NCI-H2171 treated with DMSO at 0.1 percent for 48 hours (cell line): ENCODE measurements at regions not wholly inside any gene's neighbourhood (a gene's known extent, or its start where the extent isn't known, plus 50 kb on each side); places are given as distances from the start of the nearest gene placed in this dataset.
A peak's percentile ranks its signal among the peaks of the same experiment; 100 is the strongest.

Source experiments
- DNase-seq: peaks from one replicate; lab custom pipeline; 2025; lab: John Stamatoyannopoulos, UW

GRCh38 chr9:129489838-129490582, 130.9 kb downstream of the C9orf50 start:
- DNase-seq = peak; percentile 21

- DNase-seq = peak; percentile 80
Observed at GRCh38 chr9:129487658-129488483, 133.0 kb downstream of the C9orf50 start.

DNA sequence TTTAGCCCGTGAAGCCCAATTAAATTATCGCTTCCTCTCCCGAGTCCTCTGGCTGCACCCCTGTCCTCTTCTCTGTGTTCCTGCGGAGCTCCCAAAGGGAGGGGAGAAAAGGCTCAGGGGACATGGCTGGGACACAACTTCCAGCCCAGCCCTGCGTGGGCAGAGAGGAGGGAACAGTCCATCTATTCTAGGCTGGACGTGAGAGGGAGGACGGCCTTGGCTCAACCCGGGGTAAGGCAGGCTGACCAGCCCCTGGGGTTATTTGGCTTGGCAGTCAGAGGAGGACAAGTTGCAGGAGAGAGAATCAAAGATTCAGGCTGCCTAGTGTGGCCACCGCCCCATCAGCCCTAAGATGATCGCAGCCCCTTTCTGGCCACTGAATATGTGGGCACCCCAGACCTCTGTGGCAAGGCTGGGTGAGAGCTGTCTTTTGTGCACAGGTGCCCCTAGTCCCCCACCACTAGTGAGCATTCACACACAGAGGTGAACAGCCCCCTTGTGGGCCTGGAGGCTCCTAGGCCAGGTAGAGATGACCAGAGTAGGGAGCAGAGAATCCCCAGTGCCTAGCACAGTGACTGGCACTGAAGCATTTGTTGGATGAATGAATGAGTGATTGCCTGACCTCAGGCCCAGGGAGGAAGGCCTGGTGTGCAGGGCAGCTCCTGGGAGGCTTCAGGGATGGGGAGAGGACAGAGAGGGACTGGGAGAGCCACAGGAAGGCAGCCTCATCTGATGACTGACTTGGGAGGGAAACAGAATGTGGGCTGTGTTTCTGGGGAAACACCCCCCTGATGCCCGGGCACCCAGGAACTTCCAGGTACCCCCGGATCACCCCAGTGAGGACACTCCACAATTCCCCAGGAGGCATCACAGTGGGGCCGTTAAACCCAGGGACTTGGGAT, 133.9 kb downstream of the C9orf50 start:
- no peak for DNase-seq

DNA sequence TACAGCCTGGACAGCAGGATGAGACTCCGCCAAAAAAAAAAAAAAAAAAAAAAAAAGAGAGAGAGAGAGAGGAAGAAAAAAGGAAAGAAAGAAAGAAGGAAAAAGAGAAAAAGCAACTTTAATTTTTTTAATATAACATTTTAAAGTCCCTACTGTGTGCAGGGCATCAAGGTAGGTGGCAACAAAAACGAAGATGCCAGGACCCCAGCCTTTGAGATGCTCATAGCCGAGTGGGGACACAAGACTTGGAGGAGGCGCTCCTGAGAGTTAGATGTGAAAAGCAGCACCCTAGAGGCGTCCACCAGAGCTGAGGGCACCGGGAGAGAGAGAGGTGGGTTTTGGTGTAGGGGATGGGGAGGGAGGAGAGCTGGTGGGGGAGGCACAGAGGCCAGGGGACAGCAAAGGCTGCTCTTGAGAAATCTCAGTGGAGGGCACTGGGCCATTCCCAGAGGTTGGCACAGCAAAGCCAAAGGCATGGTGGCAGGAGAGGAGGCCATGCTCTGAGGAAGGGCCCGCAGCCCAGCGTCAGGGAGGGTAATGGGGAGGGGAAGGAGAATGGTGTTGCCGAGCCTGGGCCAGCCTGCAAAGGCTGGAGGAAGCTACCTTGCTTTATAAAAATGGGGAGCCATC, 135.6 kb downstream of the C9orf50 start:
- no peak for DNase-seq

DNA sequence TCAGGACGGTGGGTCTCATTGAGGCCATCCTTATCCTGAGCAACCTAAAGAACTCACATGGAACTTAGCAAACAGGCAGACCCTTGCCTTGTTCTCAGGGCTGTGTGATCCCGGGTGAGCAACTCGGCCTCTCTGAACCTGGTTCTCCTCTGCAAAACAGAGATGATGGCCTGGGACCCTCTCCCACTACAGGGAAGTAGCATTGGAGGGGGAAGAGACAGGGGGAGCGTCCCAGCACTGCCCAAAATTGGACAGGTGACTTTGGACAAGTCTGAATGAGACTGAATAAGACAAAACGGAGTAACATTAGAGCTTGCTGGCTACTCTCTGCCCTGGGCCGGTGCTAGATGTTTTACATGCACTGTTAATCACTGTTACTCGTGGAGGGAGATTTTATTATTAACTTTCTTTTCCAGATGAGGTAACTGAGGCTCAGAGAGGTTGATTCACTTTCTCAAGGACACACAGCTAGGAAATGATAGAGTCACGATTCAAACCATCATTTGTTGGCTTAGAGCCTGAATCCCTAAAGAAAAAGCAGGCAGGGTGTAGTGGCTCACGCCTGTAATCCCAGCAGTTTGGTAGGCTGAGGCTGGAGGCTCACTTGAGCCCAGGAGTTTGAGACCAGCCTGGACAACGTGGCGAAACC, 136.4 kb downstream of the C9orf50 start:
- DNase-seq = no peak

DNA sequence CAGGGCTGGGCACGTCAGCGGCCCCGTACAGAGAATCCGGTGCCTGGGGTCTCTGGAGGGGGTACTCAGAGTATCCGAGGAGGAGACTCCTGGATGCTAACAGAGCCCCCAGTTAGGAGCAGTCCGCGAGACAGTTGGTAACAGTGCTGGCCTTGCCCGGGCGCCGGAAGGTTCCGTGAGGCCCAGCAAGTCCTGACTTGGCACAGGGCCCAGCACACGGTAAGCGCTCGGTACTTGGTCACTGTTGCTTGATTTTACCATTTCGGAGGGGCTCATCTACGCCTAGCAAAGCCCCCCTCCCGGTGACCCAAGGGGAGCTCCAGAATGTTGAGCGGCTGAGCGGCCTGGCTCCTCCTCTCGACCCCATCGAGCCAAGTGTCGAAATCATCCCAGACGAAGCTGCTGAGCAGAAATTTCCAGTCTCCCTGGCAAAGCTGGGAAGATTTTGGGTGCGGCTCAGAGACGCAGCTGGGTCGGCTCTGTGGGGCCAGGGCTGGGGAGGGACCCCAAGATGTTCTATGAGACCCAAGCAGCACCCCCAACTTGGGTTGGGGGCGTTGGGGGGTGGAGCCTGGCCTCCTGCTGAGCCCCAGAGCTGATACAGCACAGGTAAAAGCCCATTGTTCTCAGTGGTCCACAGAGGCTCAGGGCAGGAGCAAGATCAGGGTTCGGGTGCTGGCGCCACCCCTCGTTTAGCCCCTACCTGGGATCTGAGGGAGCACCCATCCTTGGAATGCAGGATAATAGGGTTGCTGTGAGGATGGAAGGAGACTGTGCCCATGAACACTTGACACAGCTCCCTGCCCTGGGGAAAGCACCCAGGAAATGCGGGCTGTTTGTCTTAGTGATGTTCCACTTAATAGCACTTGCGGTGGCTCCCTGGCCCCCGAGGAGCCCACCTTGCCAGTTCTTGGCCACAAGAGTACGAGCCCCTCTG, 137.2 kb downstream of the C9orf50 start:
- peak; percentile 66 for DNase-seq

GRCh38 chr9:129482521-129483414, 138.1 kb downstream of the C9orf50 start:
- peak; percentile 85 for DNase-seq

DNA sequence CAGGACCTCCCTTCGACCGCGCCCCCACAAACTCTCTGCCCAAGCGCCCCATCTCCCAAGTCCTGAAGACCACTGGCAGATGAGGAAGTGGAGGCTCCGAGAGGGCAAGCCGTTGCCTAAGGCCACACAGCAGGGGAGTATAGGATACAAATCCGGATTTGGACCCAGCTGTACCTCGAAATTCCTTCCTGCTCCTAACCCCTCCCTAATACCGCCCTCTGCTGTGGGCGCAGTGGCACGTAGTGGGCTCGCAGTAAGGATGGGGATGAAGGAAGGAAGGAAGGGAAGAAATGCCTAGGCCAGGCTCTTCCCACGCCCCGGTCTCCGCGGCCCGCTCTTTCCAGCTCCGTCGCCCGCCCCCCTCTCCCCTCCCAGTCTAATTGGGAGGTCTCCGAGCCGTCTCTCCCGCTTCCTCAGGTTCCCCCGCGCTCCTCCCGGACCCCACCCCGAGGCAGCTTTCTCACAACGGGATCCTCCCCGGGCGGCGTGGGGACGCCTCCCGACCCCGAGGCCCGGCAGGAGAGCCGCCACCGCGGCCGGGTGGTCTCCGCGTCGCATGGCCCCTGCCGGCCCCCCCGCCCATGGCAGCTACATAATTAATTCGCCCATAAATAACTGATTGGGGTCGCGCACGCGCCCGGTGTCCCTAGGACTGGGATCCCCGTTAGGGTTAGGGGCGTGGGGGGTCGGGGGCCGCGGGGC, 138.9 kb downstream of the C9orf50 start:
- DNase-seq = peak; percentile 61

- no peak for DNase-seq
Observed at GRCh38 chr9:129481424-129481809, 139.5 kb downstream of the C9orf50 start.

- no peak for DNase-seq
Observed at GRCh38 chr9:129480745-129481144, 140.2 kb downstream of the C9orf50 start.

GRCh38 chr9:129480227-129480626, 140.7 kb downstream of the C9orf50 start:
- no peak for DNase-seq

DNA sequence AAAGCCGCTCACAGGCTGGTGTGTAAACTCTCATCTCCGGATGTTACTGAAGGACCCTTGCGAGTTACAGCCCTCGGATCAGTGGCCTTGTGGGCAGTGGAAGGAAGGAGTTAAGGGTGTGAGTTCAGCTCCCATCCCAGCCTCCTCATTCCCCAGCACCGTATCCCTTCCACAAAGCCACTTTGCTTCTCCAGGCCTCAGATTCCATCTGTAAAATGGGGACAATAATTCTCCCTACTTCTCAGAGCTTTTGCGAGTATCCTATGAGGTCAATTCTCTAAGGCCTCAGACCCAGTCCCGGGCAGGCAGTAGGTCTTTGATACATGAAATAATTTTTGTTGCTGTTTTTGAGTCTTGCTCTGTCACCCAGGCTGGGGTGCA, 141.3 kb downstream of the C9orf50 start:
- no peak for DNase-seq

- no peak for DNase-seq
Observed at GRCh38 chr9:129478961-129479630, 141.8 kb downstream of the C9orf50 start.

DNA sequence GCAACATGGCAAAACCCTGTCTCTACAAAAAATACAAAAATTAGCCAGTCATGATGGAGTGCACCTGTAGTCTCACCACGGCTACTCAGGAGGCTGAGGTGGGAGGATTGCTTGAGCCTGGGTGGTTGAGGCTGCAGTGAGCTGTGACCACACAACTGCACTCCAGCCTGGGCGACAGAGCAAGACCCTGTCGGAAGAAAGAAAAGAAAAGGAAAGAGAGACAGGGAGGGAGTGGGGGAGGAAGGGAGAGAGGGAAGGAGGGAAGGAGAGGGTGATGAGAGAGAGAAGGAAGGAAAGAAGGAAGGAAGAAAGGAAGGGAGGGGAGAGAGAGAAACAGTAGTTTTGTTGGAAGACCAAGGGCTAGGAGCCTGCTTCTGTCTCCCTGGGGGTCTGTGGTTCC, 142.4 kb downstream of the C9orf50 start:
- no peak for DNase-seq

DNA sequence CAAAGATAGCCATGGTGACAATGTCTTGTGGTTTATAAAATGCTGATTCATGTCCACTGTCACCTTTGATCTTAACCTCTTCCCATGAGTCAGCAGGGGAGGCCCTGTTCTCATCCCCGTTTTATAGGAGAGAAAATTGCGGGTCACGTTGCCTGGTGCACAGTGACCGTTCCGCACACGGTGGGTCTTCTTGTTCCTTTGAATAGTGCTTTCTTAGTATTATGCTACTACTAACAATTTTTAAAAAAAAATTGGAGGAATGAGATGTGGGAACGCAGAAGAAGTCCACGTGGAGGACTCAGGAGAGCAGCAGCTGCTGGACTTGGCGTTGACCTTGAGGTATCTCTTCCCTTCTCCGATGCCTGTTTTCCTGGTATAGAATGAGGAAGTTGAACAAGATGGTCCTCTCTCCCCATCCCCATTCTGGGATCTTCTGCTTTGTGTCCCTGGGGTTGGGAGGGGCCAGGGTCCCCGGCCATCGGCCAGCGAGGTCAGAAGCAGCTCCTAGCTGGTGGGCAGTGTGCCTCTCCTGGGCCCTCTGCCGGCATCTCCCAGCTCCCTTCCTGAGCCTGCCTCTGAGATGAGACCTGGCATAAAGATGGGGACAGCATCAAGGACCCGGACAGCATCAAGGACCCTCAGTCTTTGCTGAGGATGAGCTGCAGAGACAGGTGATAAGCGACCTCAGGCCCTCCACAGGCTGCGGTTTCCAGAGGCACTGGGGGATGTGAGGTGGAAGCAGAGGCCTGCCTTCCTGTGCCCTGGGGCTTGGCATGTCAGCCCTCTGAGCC, 143.9 kb downstream of the C9orf50 start:
- DNase-seq = no peak

GRCh38 chr9:129474740-129475404, 146.0 kb downstream of the C9orf50 start:
- no peak for DNase-seq
